ENCODE measurements at regions not wholly inside any gene's neighbourhood (a gene's known extent, or its start where the extent isn't known, plus 50 kb on each side); places are given as distances from the start of the nearest gene placed in this dataset.

- DNase-seq = no peak
Observed at GRCh38 chr15:45842151-45842550, 207.3 kb downstream of the SQOR start.

DNA sequence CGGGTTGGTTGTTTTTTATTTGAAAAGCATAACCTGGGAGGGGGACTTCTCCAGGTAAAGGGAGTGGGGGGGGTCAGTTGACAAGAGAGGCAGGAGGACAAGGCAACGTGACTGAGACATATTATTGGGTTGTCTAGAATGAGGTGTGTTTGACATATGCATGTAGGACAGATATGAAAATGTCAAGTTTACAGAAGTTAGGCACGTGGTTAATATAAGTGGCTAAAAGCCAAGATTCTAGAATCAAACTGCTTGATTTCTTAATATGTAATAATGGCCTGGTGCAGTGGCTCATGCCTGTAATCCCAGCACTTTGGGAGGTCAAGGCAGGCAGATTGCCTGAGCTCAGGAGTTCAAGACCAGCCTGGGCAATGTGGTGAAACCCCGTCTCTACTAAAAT is 212.8 kb downstream of the SQOR start:
- Histone ChIP-seq H3K4me3 (no peak overlapping the region), H3K27ac (no peak overlapping the region), H3K36me3 (no peaks in the 10 kb centered on the region), H3K4me1 (no peaks in the 10 kb centered on the region), H3K27me3 (peaks cover 0 to 11% (median 0%) of the 10 kb centered on the region in 4 donors), H3K9me3 (no peaks in the 10 kb centered on the region)
- DNase-seq = no peak
- TF ChIP-seq CTCF (IDR thresholded peaks at IDR 0.05) = no peak
- 43 to 48% methylated on average over 4 of the region's 4 CpGs for WGBS, 2 donors
- intact Hi-C loops (cut with DNase I) = no loop called here

More at GRCh38 chr15:45842151-45842550, 207.3 kb downstream of the SQOR start:
- Histone ChIP-seq H3K27me3 (peaks cover 0 to 28% (median 0%) of the 10 kb centered on the region in 4 donors), H3K9me3 (no peaks in the 10 kb centered on the region), H3K36me3 (no peaks in the 10 kb centered on the region), H3K27ac (no peak overlapping the region), H3K4me1 (no peaks in the 10 kb centered on the region), H3K4me3 (no peak overlapping the region)
- intact Hi-C loops (cut with DNase I) = no loop called here
- no peak for TF ChIP-seq CTCF (IDR thresholded peaks at IDR 0.05)
- no peak for TF ChIP-seq POLR2A (IDR thresholded peaks at IDR 0.05)
- WGBS, 2 donors = 50 to 73% methylated on average over 1 of the region's 1 CpG

GRCh38 chr15:45849136-45849535 is 214.3 kb downstream of the SQOR start:
- H3K36me3 ChIP-seq = no peaks in the 10 kb centered on the region
- no peak overlapping the region for H3K27ac ChIP-seq
- H3K27me3 ChIP-seq = no peaks in the 10 kb centered on the region
- no peaks in the 10 kb centered on the region for H3K9me3 ChIP-seq
- intact Hi-C loops (cut with DNase I) = no loop called here
- H3K4me1 ChIP-seq = peaks cover 0 to under 1% (median 0%) of the 10 kb centered on the region in 3 donors
- 85 to 90% methylated on average over 3 of the region's 3 CpGs for WGBS, 2 donors
- DNase-seq = no peak
- H3K4me3 ChIP-seq = no peak overlapping the region
- no peak for TF ChIP-seq CTCF (IDR thresholded peaks at IDR 0.05)
- TF ChIP-seq POLR2A (IDR thresholded peaks at IDR 0.05) = no peak

DNA sequence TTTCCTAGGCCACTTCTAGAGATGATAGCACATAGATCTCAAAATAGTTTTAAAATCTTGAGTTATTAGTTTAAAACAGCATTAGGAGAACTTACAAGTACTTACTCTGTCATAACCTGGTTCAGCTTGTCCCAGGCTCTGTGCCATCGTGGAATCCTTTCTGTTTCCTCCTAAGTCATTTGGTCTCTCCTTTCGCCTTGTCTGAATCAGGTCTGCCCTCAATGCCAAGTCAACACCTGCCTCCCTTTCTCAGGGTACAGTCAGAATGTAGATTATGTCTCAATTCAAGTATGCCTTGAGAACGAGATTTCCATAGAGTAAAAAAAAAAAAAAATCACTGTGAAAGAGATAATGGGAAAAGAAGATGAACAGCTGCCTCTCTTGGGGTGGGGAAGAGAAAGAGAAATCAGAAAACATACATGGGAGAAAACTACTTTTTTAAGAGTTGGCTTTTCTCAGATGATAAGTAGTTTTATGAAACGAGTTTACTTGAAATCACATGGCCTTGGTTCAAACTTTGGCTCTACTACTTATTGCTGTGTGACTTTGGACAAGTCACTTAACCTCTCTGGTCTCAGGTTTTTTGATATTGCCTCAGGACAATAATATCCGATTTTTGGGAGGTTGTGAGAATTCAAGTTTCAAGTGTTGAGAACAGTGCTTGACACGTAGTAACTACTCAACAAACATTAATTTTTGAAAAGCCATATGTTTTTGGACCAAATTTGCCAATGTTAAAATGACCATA is 219.8 kb downstream of the SQOR start:
- H3K4me3 ChIP-seq = no peak overlapping the region
- no peaks in the 10 kb centered on the region for H3K9me3 ChIP-seq
- DNase-seq = no peak
- H3K27me3 ChIP-seq = no peaks in the 10 kb centered on the region
- intact Hi-C loops (cut with DNase I) = no loop called here
- H3K4me1 ChIP-seq = peaks cover 0 to 26% (median 0%) of the 10 kb centered on the region in 3 donors
- TF ChIP-seq POLR2A (IDR thresholded peaks at IDR 0.05) (no peak), CTCF (IDR thresholded peaks at IDR 0.05) (no peak)
- 42 to 43% methylated on average over 6 of the region's 6 CpGs for WGBS, 2 donors
- H3K36me3 ChIP-seq = no peaks in the 10 kb centered on the region
- no peak overlapping the region for H3K27ac ChIP-seq

DNA sequence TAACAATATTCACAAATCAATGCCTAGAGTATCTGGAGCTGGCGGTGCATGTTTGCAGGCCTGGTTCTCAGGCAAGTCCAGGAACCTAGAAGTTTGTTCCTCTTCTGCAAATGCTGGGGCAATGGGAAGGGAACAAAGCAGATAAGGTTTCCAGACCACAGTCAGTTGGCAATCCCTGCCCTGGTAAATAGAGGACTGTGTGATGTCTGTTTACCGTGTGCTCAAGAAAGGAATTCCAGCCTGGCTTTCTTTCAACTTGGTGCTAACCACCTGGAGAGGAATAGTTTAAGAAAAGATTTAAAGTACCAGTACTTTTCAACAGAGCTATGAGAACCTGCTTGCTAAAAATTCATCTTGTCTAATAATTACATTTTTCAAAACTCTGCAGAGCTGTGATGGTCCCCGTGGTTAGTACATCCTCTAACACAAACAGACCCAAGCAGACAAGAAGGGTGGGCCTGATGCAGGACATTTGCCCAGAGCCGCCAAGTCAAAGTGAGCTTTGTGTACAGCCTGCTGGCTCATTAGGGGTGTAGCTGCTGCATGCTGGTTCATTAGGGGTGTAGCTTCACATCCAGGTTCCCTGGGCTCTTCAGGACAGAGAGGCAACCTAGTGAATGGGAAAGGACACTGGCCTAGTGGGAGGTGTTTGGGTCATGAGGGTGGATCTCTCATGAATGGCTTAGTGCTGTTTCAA is 220.5 kb downstream of the SQOR start:
- Histone ChIP-seq H3K4me3 (no peak overlapping the region), H3K4me1 (peaks cover 0 to 26% (median 0%) of the 10 kb centered on the region in 3 donors), H3K9me3 (no peaks in the 10 kb centered on the region), H3K27me3 (no peaks in the 10 kb centered on the region), H3K27ac (no peak overlapping the region), H3K36me3 (no peaks in the 10 kb centered on the region)
- DNase-seq = no peak
- no peak for TF ChIP-seq POLR2A (IDR thresholded peaks at IDR 0.05)
- TF ChIP-seq CTCF (IDR thresholded peaks at IDR 0.05) = no peak
- WGBS, 2 donors = 9 to 35% methylated on average over 3 to 4 of the region's 4 CpGs
- intact Hi-C loops (cut with DNase I) = no loop called here

Measured in esophagus squamous epithelium (tissue), 5 donors.